Heart left ventricle (tissue), 13 donors: ENCODE measurements at regions not wholly inside any gene's neighbourhood (a gene's known extent, or its start where the extent isn't known, plus 50 kb on each side); places are given as distances from the start of the nearest gene placed in this dataset.

Experiments used
- CTCF ChIP-seq, 12 donors: fragments of 200-600 bp; sonication (generic) in 4 of 12; IDR thresholded peaks; one replicate each; pipeline versions ENCODE4 v1.5.0 to v1.8.0; 2018 to 2022; ENCODE audit warnings: antibody characterized with exemption in 12 of 12, mild to moderate bottlenecking in 5 of 12
- POLR2A ChIP-seq, 2 donors: fragments of 450-650 bp; IDR thresholded peaks; one replicate each; pipeline ENCODE4 v1.6.1; 2017; ENCODE audit warnings: antibody characterized with exemption in 2 of 2, mild to moderate bottlenecking in 2 of 2, moderate library complexity in 2 of 2
- donor health status: ischemic (EF 13 %, LVEDD 7.1; RV severe dilation, severe dysfunction).
- donor health status: DM: no; HTN: yes; CAD: no.
- donor health status: DM: no; HTN: no; CAD: no.
- donor health status: ischemic (EF 25% LVEDD 6.9; RV normal size, moderate dysfunction).
- donor health status: ischemic (EF 25% LVEDD 5.7; RV mildly dilated, moderate dysfunction).
- donor health status: ischemic (EF 35%, LVEDD 5.7; RV mildly dilated, moderate dysfunction).
- donor health status: nonischemic (EF 11% LVEDD 7.7; RV severe dilation, severe dysfunction).
- donor health status: DM: yes; HTN: yes; CAD: no.
- donor health status: PGD.
- donor health status: ischemic (EF 29% LVEDD 5.4; RV normal size, mild dysfunction).
- donor health status: nonischemic (EF 23%, LVEDD 6.1; RV moderate dilation, normal function).

- TF ChIP-seq CTCF (IDR thresholded peaks at IDR 0.05) (no peak), POLR2A (IDR thresholded peaks at IDR 0.05) (no peak)
Measured at GRCh38 chr11:106614262-106614661, 404.0 kb downstream of the GUCY1A2 start.
